ENCODE measurements at regions not wholly inside any gene's neighbourhood (a gene's known extent, or its start where the extent isn't known, plus 50 kb on each side); places are given as distances from the start of the nearest gene placed in this dataset.

DNA sequence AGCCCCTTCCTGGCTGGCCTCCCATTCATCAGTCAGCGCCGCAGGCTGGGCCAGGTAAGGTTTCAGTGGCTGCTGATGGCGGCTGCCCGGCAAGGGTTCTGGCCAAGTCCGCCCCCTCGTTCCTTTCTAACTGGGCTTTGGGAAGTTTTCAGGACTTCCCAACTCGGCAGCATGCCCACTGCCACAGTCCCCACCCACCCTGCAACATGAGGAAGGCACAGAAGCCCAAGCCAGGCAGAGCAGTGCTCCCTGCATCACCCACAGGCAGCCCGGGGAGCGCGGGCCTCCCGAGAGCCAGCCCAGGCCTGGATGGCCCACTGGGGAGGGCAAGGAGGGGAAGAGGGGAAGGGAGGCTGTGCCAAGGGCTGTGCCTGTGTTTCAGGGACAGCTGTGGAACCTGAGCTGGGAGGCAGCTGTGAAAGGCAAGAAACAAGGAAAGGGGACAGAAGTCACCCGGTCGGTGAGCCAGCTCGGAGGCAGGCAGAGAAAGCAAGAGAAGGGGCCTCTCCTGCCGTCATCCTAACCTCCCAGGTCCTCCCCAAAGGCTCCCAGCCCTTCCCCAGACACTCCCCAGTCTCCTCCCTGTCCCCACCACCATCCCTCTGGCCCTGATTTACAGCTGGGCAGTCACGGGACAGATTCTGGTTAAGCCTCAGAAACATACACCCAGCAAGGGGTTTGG lies 73.9 kb downstream of the CPN2 start:
- no peak for TF ChIP-seq ZNF274 (IDR thresholded peaks at IDR 0.05; ENCODE audit: low read depth, low read length)
- TF ChIP-seq YY1 (IDR thresholded peaks at IDR 0.05; ENCODE audit: insufficient read depth, insufficient read length), result no peak
- no peak for TF ChIP-seq SUZ12 (IDR thresholded peaks at IDR 0.05; ENCODE audit: extremely low read depth, insufficient read depth, insufficient read length)
